B cell (primary cell): ENCODE measurements at regions not wholly inside any gene's neighbourhood (a gene's known extent, or its start where the extent isn't known, plus 50 kb on each side); places are given as distances from the start of the nearest gene placed in this dataset.

Source experiments
- ATAC-seq: fragments of 200-7000 bp; cut with Tn5 transposase; one replicate; pipeline ENCODE4 v1.10.0; 2021; ENCODE audit warnings: low read depth, mild to moderate bottlenecking, moderate number of reproducible peaks, moderate library complexity
- CTCF ChIA-PET: fragments of 350-600 bp; sonication (Branson Sonifier 250); formaldehyde crosslinking; loops from one replicate; lab custom pipeline; 2021; ENCODE audit warnings: antibody characterized with exemption, inconsistent platforms; lab: Charles Lee
- POLR2A ChIA-PET: fragments of 350-600 bp; sonication (Branson Sonifier 250); formaldehyde crosslinking; loops from one replicate; lab custom pipeline; 2021; ENCODE audit warnings: antibody characterized with exemption; lab: Charles Lee
- DNase-seq: peaks from one replicate; pipeline ENCODE4 v3.0.0; 2013
- H2AFZ ChIP-seq: 2 replicates; pipeline ENCODE4 v1.6.1; 2012; ENCODE audit warnings: mild to moderate bottlenecking, low read depth, low read length; ENCODE audit not compliant: insufficient read depth, poor library complexity, severe bottlenecking
- H3K27ac ChIP-seq, 2 donors: 1 replicate in 1 of 2; 2 replicates in 1 of 2; pipeline ENCODE4 v1.5.1; 2012 to 2013; ENCODE audit warnings: low read length in 2 of 2, mild to moderate bottlenecking in 2 of 2, moderate library complexity in 1 of 2
- H3K27me3 ChIP-seq, 4 experiments: fragments of 200-600 bp in 1 of 4; sonication (generic) in 1 of 4; replicated peaks in 1 of 4; 1 replicate in 2 of 4; 2 replicates in 2 of 4; pipeline versions ENCODE4 v1.6.1 to v1.7.0; 2013 to 2016; ENCODE audit warnings: low read length in 3 of 4, mild to moderate bottlenecking in 2 of 4, mixed read lengths in 1 of 4, moderate library complexity in 1 of 4; ENCODE audit not compliant: insufficient read depth in 4 of 4, control insufficient read depth in 3 of 4; ENCODE audit errors: control extremely low read depth in 1 of 4
- H3K36me3 ChIP-seq, 2 experiments: replicated peaks in 1 of 2; 1 replicate in 1 of 2; 2 replicates in 1 of 2; pipeline versions ENCODE4 v1.6.1 to v1.7.1; 2013; ENCODE audit warnings: low read length in 1 of 2; ENCODE audit not compliant: insufficient read depth in 2 of 2, control insufficient read depth in 1 of 2; ENCODE audit errors: control extremely low read depth in 1 of 2, extremely low read depth in 1 of 2
- H3K4me1 ChIP-seq, 2 donors: fragments of 200-600 bp in 1 of 2; sonication (generic) in 1 of 2; 1 replicate in 1 of 2; 2 replicates in 1 of 2; pipeline versions ENCODE4 v1.5.1 to v1.6.1; 2013 to 2017; ENCODE audit warnings: low read length in 2 of 2; ENCODE audit not compliant: control insufficient read depth in 2 of 2, insufficient read depth in 2 of 2
- H3K4me2 ChIP-seq: replicated peaks from 2 replicates; pipeline ENCODE3; 2012; ENCODE audit warnings: mild to moderate bottlenecking, low read depth, low read length; ENCODE audit not compliant: poor library complexity, severe bottlenecking
- H3K4me3 ChIP-seq, 5 experiments: fragments of 200-600 bp in 1 of 5; sonication (generic) in 1 of 5; 1 replicate in 3 of 5; 2 replicates in 2 of 5; pipeline versions ENCODE4 v1.5.1 to v1.7.0; 2011 to 2016; ENCODE audit warnings: low read length in 4 of 5, mild to moderate bottlenecking in 4 of 5, low read depth in 2 of 5, control low read depth in 1 of 5, moderate library complexity in 1 of 5; ENCODE audit not compliant: insufficient read depth in 1 of 5; ENCODE audit errors: control extremely low read depth in 1 of 5, extremely low read depth in 1 of 5
- H3K79me2 ChIP-seq: fragments of 200-600 bp; sonication (generic); one replicate; pipeline ENCODE4 v1.6.0; 2016; ENCODE audit warnings: low read length; ENCODE audit not compliant: control insufficient read depth, insufficient read depth
- H3K9ac ChIP-seq: fragments of 200-600 bp; sonication (generic); 2 replicates; pipeline ENCODE4 v1.6.1; 2017; ENCODE audit warnings: mild to moderate bottlenecking, low read length, moderate library complexity
- H3K9me3 ChIP-seq, 3 donors: one replicate each; pipeline versions ENCODE4 v1.6.1 to v1.7.1; 2013; ENCODE audit warnings: low read length in 2 of 3; ENCODE audit not compliant: control insufficient read depth in 2 of 3, insufficient read depth in 1 of 3; ENCODE audit errors: control extremely low read depth in 1 of 3
- H4K20me1 ChIP-seq: 2 replicates; pipeline ENCODE4 v1.6.0; 2012; ENCODE audit warnings: mild to moderate bottlenecking, low read length; ENCODE audit not compliant: insufficient read depth, control insufficient read depth, poor library complexity, severe bottlenecking
- H3K27ac Mint-ChIP-seq: one replicate; pipeline ENCODE4 v1.8.0; 2021; ENCODE audit warnings: mixed read lengths
- H3K27me3 Mint-ChIP-seq: one replicate; pipeline ENCODE4 v1.8.0; 2021; ENCODE audit warnings: mixed read lengths
- H3K4me1 Mint-ChIP-seq: one replicate; pipeline ENCODE4 v1.8.0; 2021; ENCODE audit warnings: mixed read lengths
- H3K4me3 Mint-ChIP-seq: one replicate; pipeline ENCODE4 v1.8.0; 2021; ENCODE audit warnings: mixed read lengths
- H3K9me3 Mint-ChIP-seq: one replicate; pipeline ENCODE4 v1.8.0; 2022; ENCODE audit warnings: mixed read lengths; ENCODE audit not compliant: insufficient read depth
- CTCF ChIP-seq: fragments of 200-600 bp; IDR thresholded peaks from one replicate; pipeline ENCODE4 v1.8.0; 2022; ENCODE audit warnings: antibody characterized with exemption, mild to moderate bottlenecking
- EZH2 ChIP-seq: IDR thresholded peaks from 2 replicates; pipeline ENCODE4 v1.6.1; 2012; ENCODE audit warnings: borderline replicate concordance, low read depth, mild to moderate bottlenecking, moderate library complexity, low read length; ENCODE audit not compliant: insufficient read depth, poor library complexity, severe bottlenecking
- WGBS: methylation state at CpG from one replicate; pipeline ENCODE4 v1.1.5; 2013; ENCODE audit warnings: missing lambda C conversion rate; ENCODE audit not compliant: insufficient coverage; 5-methylcytosine and 5-hydroxymethylcytosine counted together
- intact Hi-C: fragments of 100-400 bp; cut with micrococcal nuclease; formaldehyde crosslinking; loops from one replicate; pipeline ENCODE4 v1.10.0; 2022

DNA sequence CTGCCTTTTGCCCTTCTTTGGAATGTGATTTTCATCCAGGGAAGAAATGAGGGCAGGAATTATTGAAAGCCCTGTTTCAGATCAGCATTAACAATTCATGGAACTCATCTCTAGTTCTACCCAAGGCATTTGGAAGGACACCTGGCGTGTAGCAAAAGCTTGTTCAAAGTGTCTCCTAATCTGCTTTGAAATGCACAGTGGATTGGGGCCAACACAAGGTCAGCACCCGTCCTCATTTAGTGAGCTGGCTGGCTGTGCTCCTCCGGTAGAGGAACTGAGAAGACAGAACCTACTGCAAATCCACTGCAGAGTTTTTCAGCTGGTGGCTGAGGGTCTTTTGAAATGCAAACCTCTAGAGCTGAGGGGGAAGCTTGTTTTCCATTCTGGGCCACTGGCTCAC lies 141.6 kb upstream of the STT3B start:
- H3K27me3 ChIP-seq, result no peaks in the 10 kb centered on the region
- WGBS, result 47% methylated on average over 3 of the region's 3 CpGs
- peaks cover 0 to 9% (median 7%) of the 10 kb centered on the region in 3 donors for H3K9me3 ChIP-seq
- DNase-seq (no peak), ATAC-seq (no peak)
- no peaks in the 10 kb centered on the region for H3K36me3 ChIP-seq
- no peak overlapping the region for H2AFZ ChIP-seq
- no peak overlapping the region for H3K4me3 ChIP-seq
- no peak for TF ChIP-seq EZH2
- TF ChIP-seq CTCF, result no peak
- H3K4me1 ChIP-seq, result no peaks in the 10 kb centered on the region
- H3K4me2 ChIP-seq, result no peak overlapping the region
- no peak overlapping the region for H3K27ac ChIP-seq
- no peaks in the 10 kb centered on the region for H4K20me1 ChIP-seq
- no peaks in the 10 kb centered on the region for H3K79me2 ChIP-seq
- Mint-ChIP-seq H3K4me3 (no peak overlapping the region), H3K9me3 (peaks cover 5% of the 10 kb centered on the region), H3K4me1 (no peaks in the 10 kb centered on the region), H3K27me3 (peaks cover 12% of the 10 kb centered on the region), H3K27ac (no peak overlapping the region)
- H3K9ac ChIP-seq, result no peak overlapping the region
- CTCF ChIA-PET, result no interaction called here
- intact Hi-C loops, result no loop called here
- POLR2A ChIA-PET, result no interaction called here

GRCh38 chr3:31392568-31392967 lies 140.2 kb upstream of the STT3B start:
- DNase-seq (no peak), ATAC-seq (no peak)
- no peak overlapping the region for H2AFZ ChIP-seq
- no peak overlapping the region for H3K27ac Mint-ChIP-seq
- no CpG with 5 or more reads among the region's 2 CpGs for WGBS
- ChIA-PET CTCF (no interaction called here), POLR2A (no interaction called here)
- peaks cover 3% of the 10 kb centered on the region for H3K9me3 Mint-ChIP-seq
- H4K20me1 ChIP-seq, result no peaks in the 10 kb centered on the region
- no peaks in the 10 kb centered on the region for H3K79me2 ChIP-seq
- no peak overlapping the region for H3K27ac ChIP-seq
- H3K4me3 Mint-ChIP-seq, result no peak overlapping the region
- H3K27me3 Mint-ChIP-seq, result peaks cover 12% of the 10 kb centered on the region
- no peaks in the 10 kb centered on the region for H3K4me1 ChIP-seq
- H3K4me2 ChIP-seq, result no peak overlapping the region
- TF ChIP-seq CTCF, result no peak
- no peak for TF ChIP-seq EZH2
- no peaks in the 10 kb centered on the region for H3K27me3 ChIP-seq
- intact Hi-C loops, result no loop called here
- no peaks in the 10 kb centered on the region for H3K4me1 Mint-ChIP-seq
- no peaks in the 10 kb centered on the region for H3K36me3 ChIP-seq
- peaks cover 0 to 1% (median 0%) of the 10 kb centered on the region in 3 donors for H3K9me3 ChIP-seq
- H3K9ac ChIP-seq, result no peak overlapping the region
- no peak overlapping the region for H3K4me3 ChIP-seq
